NCI-H146 (cell line): ENCODE measurements at regions not wholly inside any gene's neighbourhood (a gene's known extent, or its start where the extent isn't known, plus 50 kb on each side); places are given as distances from the start of the nearest gene placed in this dataset.

Experiments
- DNase-seq: peaks from one replicate; lab custom pipeline; 2025; lab: John Stamatoyannopoulos, UW

DNA sequence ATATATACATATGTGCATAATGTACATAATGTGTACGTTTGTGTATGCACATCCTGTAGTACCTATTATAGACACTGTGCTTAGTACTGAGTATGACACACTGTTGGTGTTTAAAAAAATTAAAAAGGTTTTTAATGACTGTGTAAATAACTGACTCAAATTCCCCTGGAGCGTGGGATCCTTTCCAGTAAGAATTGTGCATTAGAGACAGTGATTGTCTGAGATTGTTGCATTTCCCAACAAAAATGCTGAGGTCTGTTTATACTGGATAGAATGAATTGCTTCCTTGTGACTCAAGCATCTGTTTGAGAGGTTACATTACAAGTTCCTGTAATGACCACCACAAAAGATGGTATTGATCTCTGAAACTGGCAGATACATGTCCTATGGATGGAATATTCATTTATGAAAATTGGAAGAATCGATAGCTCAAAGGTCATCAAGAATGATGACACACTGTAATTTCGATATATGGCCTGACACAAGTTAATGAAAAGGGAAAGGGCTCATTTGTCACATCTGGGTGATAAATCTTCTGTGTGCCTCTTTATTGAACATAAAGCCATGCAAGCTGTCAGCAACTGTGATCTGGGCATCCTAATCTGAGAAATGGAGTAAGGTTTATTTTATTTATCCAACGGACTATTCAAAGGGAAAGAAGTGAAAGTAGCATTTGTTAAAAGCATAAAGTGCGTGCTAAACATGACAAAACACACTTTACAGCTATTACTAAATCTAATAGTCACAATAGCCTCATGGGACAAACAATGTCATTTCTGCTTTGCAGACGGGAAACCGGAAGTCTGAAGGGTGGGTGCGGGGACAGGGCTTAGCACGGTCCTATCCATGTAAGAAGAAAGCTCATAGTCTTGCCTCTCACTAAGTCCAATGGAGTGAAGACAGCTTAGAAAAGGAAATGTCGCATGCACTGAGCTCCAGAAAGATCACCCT, 228.8 kb downstream of the CDH11 start:
- DNase-seq: no peak

DNA sequence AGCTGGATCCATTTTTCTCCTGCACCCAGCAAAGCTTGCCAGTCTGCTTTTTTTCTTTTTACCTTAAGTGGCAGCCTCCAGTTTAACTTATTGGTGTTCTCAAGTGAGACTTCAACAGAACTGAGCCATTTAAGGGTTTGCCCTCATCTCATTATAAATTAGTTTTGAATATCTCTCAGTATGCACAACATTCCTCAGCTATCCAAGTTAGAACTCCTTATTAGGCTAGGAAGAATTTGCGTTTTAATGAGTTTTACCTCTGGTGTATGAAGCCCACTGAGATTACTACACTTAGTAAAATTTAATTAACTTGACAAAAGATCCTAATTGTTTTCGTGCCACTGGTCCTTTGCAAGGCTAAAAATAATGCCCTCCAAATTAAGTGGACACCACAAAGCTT, 232.4 kb downstream of the CDH11 start:
- DNase-seq: no peak

DNA sequence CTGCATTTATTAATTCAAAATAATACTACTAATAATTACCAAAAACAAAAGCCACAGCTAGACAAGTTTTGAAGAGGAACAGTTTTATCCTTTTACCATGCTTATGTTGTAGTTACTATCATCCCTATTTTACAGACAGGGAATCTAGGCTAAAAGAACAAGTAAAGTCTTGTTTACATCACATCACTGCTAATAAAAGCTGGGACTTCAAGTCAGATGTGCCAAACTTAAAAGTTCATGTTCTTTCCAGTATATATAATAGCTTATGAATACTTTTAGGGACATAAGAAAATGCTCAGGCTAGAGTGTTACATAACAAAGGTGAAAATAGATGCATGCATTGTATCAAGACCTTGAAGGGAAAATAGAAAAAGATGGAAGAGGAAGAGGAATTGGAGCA, 234.2 kb downstream of the CDH11 start:
- DNase-seq: no peak

DNA sequence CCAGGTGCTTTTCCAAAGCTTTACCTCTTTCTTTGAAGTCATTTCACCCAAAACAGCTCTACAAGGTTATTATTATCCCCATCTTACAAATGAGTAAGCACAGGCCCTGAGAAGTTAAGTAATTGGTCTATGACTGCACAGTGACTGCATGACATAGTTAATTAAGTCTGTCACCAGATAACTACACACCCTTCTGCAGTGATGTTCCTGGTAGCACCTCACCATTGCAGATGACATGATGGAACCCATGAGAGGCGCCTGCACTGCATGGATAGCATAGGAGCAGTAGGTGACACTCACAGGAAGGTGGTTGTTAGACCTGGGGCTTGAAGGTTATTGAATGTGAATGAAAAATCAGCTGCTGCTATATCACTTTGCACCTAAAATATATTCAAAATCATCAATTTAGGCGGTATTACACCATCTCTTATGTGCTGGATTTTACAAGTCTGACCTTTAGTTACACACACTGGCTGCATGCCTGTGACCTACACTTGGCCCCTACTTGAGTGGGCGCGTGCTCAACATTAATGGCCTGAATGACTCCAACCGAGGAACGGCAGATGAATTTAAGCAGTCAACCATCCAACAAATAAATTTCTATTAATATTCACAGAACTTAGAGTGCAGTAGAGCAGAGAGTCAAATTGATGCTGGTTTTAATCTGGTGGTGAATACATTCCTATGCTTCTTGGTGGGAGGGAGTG, 239.6 kb downstream of the CDH11 start:
- no peak for DNase-seq

DNA sequence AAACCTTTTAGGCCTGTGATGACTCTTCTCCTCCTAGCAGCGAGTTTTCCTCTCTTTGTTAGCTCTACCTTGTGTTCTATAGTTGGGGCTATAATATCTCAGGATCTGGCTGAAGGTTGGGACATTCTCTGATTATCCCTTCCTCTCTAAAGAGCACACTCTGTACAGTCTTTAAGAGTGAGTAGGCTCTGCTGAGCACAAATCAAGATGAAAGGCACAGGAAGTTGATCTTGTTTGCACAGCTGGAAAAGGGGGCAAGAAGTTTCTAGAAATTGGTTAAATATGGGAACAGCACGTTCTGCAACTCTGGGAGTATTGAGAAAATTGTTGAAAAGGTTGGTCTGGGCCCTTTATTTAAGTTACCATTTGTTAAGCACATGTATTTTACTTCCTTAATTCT, 240.9 kb downstream of the CDH11 start:
- no peak for DNase-seq

DNA sequence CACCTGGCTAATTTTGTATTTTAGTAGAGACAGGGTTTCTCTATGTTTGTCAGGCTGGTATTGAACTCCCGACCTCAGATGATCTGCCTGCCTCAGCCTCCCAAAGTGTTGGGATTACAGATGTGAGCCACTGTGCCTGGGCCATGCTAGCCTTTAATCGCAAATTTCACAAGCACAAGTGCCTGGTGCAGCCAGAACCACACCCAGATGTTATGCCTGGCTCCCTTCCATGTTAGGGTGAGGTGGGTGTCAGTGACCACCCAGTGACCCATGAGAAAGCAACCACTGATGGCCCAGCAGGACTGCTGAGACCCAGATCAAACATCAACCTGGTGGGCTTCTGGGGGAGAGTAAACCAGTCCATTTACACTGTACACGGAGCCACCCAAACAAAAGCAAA, 241.9 kb downstream of the CDH11 start:
- no peak for DNase-seq

DNA sequence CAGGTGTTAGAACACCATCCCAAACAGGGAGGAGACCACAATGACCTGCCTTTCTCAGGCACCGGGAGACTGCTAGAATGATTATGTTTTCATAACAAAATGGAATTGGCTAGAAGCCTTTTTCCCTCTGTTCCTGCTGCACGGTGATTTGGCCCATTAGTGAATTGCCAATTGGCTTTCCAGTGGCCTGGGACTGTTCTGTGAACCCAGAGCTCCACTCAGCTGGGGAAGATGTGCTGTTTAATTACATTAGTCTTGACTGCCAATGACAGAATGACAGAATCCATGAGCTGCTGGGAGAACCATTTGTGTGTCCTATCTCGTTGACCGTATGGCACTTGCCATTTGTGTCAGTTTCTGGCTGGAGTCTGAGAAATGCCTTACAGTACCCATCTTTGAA, 242.9 kb downstream of the CDH11 start:
- no peak for DNase-seq

DNA sequence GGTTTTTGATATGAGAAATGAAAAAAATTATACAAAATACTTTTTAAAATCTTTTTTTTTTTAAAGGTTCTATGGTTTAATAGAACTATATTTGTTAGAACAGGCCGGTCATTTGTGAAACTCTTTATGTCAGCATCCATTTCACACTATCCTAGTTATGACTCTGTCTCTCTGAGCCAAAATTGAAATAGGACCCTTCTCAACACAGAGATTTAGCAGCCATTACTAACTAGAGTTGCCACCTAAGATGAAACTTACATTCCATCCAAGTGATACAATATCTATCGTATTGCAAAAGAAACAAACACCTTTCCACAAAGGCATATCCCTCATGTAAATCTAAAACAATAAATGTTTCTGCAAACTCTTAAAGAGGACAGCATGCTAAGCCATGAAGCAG, 249.8 kb downstream of the CDH11 start:
- DNase-seq: no peak

DNA sequence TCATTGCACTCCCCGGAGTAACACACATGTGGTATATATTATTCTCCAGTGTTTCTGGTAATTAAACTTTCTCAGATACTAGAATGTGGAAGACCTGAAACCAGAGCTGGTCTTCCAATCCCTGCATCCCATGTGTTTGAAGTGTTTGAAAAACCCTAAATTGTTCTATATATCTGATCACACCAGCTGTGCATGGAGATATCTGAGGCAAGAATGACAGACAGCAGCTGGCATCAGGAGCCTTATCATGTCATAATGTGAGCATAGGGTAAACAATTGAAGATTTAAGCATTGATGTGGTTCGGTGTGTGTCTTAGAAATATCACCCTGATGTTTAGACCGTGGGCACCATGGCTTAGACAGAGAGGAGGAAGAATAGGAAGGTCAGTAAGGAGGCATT, 251.0 kb downstream of the CDH11 start:
- DNase-seq: no peak

DNA sequence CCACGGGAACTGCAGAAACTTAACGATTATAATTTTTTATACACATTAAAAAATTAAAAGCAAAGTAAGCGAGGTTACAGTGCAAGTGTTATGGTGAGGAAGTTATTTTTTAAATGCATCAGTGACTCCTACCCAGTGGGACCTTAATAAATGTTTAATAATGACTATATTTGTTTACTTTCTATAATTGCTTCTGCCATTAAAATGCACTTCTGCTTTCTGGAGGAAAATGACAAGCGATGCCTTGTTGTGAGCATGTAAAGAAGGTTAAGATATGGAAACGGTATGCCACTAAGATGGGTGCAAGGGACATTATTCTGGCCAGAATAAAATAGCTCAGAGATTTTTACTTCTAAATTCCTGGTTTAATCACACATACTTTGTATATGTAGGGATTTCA, 252.1 kb downstream of the CDH11 start:
- DNase-seq: no peak

DNA sequence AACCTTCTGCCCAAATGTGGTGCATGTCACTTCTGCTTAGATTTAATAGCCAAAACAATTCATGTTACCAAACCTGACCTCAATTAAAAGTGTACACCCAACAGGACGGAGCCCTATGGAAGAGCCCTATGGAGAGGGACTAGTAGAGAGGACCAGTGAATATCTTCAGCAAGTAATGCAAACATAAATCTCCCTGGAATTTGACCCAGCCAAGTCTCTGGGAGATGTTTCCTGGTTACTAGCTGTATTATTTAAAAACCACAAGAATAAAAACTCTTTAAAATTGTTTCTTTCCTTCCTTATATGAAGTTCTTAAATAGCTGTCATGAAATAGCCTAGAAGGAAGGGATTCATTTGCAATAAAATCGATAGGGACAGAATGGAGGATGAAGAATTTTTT, 255.8 kb downstream of the CDH11 start:
- no peak for DNase-seq

DNA sequence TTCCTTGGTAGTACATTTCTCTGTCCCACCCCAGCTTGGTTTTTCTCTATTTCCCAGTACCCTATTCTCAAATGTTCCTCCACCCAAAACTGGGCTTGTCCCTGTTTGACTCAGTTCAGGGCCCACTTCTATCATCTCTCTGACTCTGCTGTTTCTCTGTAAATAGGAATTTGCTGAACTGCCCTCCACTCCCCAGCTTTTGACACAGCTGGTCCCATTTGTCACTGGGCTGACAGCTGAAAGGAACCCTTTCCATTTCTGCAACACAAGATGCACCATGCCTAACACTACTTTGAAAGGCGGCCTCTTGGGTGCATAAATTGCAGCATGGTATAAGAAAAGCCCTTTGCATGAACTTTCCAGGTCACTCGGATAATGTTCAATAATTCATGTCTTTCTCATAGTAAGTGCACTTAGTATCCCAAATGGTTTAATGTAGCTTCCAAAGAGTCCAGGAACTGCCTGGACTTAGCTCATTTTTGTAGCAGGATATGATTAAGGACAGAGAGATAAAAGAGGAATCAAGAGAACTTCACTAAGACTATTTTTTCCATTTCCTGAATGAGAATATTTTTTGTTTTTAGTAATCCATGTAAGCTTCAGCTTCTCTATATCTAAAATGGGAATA, 256.7 kb downstream of the CDH11 start:
- no peak for DNase-seq

DNA sequence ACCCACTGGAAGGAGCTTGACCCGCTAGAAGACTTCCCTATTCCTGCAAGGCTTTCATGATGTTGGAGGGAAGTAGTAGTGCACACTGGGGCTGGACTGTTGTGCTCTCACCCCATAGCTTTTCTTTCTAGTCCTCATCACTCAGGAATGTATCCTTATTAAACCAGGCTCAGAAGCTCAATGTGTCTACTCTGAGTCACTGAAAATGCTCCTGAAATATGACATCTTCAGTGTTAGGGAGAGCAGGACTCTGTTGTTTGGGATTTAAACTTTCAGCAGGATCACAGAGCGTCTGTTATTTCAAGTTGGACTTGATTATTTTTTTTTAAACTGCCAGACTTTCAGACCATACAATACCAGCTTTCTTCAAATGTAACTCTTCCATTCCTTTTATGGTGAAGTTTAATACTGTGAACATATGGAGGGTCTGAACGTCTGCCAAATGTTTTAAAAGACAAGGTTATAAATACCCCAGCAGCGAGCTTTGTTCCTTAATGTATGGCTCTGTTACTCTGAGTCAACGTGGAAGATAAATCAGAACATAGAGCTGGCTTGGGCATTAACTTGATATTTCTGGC, 257.5 kb downstream of the CDH11 start:
- DNase-seq: no peak

DNA sequence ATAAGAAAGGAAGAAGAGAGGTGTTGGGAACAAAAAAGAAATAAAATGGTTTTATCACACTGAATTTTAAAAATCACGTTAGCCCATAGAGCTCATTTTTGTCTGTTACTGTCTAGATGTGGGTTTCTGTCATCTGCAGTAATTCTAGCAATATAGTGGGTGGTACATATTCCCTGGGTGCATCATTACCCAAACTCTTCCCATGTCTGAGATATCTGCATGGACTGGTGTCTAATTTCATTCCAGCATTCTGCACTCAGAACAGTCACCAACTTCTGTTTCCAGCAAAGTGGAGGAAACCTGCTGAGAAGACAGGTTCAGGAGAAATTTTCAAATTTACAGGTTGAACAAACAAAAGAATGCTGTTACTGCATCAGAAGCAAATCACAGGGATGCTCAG, 263.8 kb downstream of the CDH11 start:
- DNase-seq: no peak

DNA sequence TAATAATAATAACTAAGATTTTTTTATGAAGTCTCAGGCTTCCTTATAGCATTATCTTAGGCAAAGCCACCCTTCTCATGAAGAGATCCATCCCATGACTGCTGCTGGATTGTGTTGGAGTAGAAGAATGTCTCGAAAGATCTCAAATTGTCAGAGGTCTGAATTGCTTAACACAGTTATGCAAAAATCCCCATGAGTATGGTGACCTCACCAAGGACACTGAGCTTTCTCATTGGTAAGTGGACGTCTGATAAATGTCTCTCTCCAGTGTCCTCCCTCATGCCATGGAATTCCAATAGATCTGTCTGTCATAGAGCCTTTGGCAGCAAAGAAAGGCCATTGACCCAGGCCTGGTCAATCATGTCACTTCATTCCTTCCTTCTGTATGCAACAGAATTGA, 264.5 kb downstream of the CDH11 start:
- DNase-seq: no peak

DNA sequence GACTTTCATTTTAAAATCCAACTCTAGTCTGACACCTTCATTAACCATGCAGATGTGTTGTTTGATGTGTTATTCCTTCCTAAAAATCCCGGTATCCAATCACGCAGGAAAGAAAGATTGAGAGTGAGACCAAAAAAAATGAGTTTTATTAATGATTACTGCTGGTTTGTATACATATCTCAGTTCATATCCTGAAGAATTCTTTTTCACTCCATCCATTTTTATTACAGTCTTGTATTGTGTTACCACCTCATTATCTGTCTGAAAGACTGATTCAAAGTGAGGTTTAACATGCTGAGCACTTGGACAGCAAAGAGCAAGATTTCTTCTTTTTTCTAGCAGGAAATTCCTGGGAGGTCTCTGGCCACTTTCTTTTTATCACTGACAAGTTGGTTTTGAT, 268.3 kb downstream of the CDH11 start:
- DNase-seq: no peak

DNA sequence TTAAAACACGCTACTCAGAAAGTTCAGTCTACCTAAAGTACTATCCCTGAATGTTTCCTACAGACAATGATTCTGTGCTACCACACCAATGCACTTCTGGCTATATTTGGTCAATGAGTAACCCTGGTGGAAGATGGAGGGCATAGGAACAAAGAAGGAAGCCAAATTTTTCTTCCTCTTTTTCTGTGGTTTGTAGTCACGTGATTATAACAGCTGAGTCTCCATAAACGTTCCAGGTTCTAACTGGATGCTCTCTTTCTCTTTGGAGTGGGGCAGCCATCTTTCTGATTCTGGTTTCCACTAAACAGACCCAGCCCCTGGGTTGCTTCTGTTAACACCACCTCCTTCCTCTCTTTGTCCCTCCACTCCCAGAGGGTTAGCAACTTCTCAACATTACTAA, 274.9 kb downstream of the CDH11 start:
- no peak for DNase-seq

DNA sequence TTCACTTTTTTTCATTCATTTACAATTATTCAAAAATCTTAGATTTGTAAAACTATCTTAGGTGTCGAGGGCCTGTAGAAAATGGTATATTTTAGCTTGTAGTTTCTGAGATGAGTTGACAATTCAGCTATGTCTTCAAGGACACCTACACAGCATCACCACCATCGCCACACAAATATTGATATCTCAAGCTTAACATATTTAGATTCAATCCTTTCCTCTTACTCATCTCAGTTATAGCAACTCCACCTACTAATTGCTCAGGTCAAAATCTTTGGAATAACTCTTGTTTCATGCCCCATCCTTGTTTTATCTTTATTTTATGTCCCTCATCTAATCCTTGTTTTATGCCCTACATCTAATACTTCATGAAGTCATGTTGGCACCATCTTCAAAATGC, 276.8 kb downstream of the CDH11 start:
- DNase-seq: no peak

DNA sequence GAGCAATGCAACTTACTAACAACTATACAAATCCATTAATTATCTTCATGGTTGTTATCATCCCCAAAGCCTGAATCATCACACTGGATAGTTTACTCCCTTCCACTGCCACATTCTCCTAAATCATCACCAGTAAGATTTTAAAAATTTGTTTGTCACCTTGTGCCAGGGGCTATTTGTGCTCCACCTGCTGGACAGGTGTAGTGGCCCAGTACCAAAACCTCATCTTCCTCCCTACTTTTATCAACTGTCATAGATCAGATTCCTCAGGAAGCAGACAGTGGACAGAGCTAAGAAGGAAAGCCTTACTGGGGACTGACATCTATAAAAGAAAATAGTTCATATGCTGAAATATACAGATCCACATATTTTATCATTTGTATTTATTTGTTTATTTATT, 280.4 kb downstream of the CDH11 start:
- no peak for DNase-seq

DNA sequence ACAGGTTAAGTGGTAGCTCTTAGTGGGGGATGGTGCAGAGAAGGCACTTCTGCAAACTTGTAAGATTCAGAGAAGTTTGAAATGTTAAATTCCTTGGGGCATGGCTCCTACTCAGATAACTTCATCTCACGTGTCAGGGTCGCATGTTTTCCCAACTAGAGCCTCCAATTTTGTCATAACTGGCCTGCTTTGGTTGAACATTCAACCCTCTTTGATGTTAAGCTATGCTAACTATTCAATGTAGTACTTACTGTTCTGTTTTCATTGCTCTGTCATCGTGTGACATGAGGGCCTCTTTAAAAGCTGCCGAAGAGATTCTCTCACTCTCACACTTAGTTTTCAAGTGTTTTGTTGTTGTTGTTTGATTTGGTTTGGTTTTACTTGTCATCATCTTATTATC, 280.8 kb downstream of the CDH11 start:
- no peak for DNase-seq

DNA sequence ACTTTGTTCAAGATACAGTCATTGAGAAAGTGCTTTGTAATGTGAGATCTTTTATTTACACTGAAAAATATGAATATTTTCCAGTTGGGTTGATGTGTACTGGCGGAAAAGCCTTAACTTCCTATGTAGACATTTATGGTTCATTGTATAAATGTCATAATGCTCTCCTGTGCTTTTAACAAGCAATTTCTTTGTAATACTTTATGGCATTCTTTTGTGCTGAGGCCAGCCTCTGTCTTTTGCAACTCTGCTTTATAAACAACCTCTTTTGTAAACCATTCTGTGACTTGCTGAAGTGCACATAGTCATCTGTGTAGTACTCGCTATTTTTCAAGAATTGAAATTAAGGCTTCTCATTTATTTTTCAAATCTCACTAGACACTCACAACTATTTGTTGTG, 291.2 kb downstream of the CDH11 start:
- DNase-seq: no peak

DNA sequence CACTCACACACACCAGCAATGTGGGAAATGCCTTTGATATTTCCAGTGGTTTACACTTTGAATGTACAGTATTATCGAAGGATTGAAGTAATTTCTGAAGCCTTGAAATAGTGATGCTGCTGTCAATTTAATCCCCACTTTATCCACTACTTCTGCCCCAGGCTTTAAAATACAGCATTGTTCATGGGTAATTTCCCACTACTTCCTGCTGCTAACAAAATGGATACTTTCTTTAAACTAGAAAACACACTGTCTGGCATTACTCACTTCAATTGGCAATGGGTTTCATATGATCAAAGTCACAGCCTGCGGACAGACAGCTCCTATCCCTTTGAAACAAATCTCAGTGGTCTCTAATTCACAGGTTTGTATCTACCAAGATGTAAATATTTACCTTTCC, 292.2 kb downstream of the CDH11 start:
- DNase-seq: no peak

DNA sequence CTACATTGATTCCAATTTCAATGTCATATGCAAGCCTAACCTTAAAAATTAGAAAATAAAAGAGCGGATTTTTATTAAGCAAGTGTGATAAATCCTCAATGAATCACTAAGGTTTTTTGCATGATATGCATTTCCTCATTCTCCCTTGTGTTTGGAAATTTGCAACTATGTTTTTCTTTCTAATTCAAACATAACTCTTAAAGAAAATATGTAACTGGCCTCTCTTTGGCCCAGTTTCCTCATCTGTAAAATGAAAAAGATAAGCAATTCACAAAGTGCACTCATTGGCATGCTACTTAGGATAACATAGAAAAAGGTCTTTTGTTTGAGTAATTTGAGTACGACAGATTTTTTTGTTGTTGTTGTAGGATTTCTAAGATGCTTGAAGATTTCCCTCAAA, 295.5 kb downstream of the CDH11 start:
- no peak for DNase-seq
